IMR-90 (cell line): ENCODE measurements at regions not wholly inside any gene's neighbourhood (a gene's known extent, or its start where the extent isn't known, plus 50 kb on each side); places are given as distances from the start of the nearest gene placed in this dataset.

Experiments used
- ATAC-seq: fragments of 200-7000 bp; cut with Tn5 transposase; 2 replicates; pipeline ENCODE4 v1.9.1; 2020; ENCODE audit warnings: low read depth, mild to moderate bottlenecking, moderate library complexity
- BruUV-seq: library from RNA; stranded (reverse); fragments of 400-500 nt; replicated peaks from 2 replicates; lab custom pipeline; 2021; lab: Mats Ljungman, UMichigan
- CTCF ChIA-PET: fragments of 300-600 bp; formaldehyde crosslinking; extraction: SDS; loops from one replicate; lab custom pipeline; 2021; ENCODE audit warnings: antibody characterized with exemption; lab: Yijun Ruan, JAX
- POLR2A ChIA-PET: fragments of 300-600 bp; sonication (Branson Sonifier 250); formaldehyde crosslinking; loops from one replicate; lab custom pipeline; 2022; ENCODE audit warnings: antibody characterized with exemption; ENCODE audit not compliant: unreplicated experiment; lab: Charles Lee
- DNase-seq: peaks from one replicate; pipeline ENCODE4 v3.0.0; 2013
- H2AFZ ChIP-seq: replicated peaks from 2 replicates; pipeline ENCODE3; 2013; ENCODE audit warnings: low read length, mild to moderate bottlenecking; ENCODE audit not compliant: poor library complexity
- H2AK5ac ChIP-seq: 2 replicates; pipeline ENCODE4 v1.6.1; 2013; ENCODE audit warnings: low read depth, low read length, inconsistent platforms
- H2AK9ac ChIP-seq: replicated peaks from 2 replicates; pipeline ENCODE3; 2013; ENCODE audit warnings: mild to moderate bottlenecking, low read depth, low read length, moderate library complexity; ENCODE audit not compliant: poor library complexity
- H2BK120ac ChIP-seq: 2 replicates; pipeline ENCODE4 v1.6.1; 2013; ENCODE audit warnings: low read depth, low read length, inconsistent platforms
- H2BK15ac ChIP-seq: 3 replicates; pipeline ENCODE4 v1.6.1; 2013; ENCODE audit warnings: low read depth, low read length, inconsistent platforms
- H2BK20ac ChIP-seq: 2 replicates; pipeline ENCODE4 v1.6.1; 2013; ENCODE audit warnings: low read depth, mild to moderate bottlenecking, inconsistent platforms, low read length, moderate library complexity
- H2BK5ac ChIP-seq: 2 replicates; pipeline ENCODE4 v1.6.1; 2013; ENCODE audit warnings: mild to moderate bottlenecking, low read depth, low read length, inconsistent platforms; ENCODE audit not compliant: poor library complexity, severe bottlenecking
- H3K14ac ChIP-seq: replicated peaks from 2 replicates; pipeline ENCODE4 v1.6.1; 2013; ENCODE audit warnings: low read depth, low read length, inconsistent platforms
- H3K18ac ChIP-seq: 2 replicates; pipeline ENCODE4 v1.6.1; 2013; ENCODE audit warnings: low read depth, low read length, control low read depth
- H3K23ac ChIP-seq: 2 replicates; pipeline ENCODE4 v1.6.1; 2013; ENCODE audit warnings: low read depth, low read length, inconsistent platforms
- H3K27ac ChIP-seq: 2 replicates; pipeline ENCODE4 v1.5.1; 2013; ENCODE audit warnings: mild to moderate bottlenecking, control low read depth, low read length; ENCODE audit not compliant: insufficient read depth
- H3K27me3 ChIP-seq: 2 replicates; pipeline ENCODE4 v1.6.1; 2013; ENCODE audit warnings: low read length; ENCODE audit not compliant: control insufficient read depth, insufficient read depth
- H3K36me3 ChIP-seq: 2 replicates; pipeline ENCODE4 v1.6.1; 2013; ENCODE audit warnings: low read length, mixed read lengths; ENCODE audit not compliant: control insufficient read depth, insufficient read depth
- H3K4ac ChIP-seq: 2 replicates; pipeline ENCODE4 v1.6.1; 2013; ENCODE audit warnings: low read depth, low read length, inconsistent platforms
- H3K4me1 ChIP-seq: 2 replicates; pipeline ENCODE4 v1.6.1; 2013; ENCODE audit warnings: low read length, mixed read lengths; ENCODE audit not compliant: control insufficient read depth, insufficient read depth
- H3K4me2 ChIP-seq: 2 replicates; pipeline ENCODE4 v1.6.1; 2013; ENCODE audit warnings: low read depth, mild to moderate bottlenecking, control low read depth, low read length, moderate library complexity
- H3K4me3 ChIP-seq: 2 replicates; pipeline ENCODE4 v1.5.1; 2013; ENCODE audit warnings: low read depth, mild to moderate bottlenecking, control low read depth, low read length, moderate library complexity; ENCODE audit not compliant: insufficient read depth
- H3K56ac ChIP-seq: 2 replicates; pipeline ENCODE4 v1.6.1; 2013; ENCODE audit warnings: low read length, inconsistent platforms; ENCODE audit not compliant: insufficient read depth; ENCODE audit errors: extremely low read depth
- H3K79me1 ChIP-seq, 2 experiments: 2 replicates each; pipeline ENCODE4 v1.6.1; 2013; ENCODE audit warnings: low read length in 2 of 2, inconsistent platforms in 1 of 2, low read depth in 1 of 2
- H3K9ac ChIP-seq: 2 replicates; pipeline ENCODE4 v1.6.1; 2013; ENCODE audit warnings: low read depth, low read length, control low read depth
- H3K9me1 ChIP-seq: 2 replicates; pipeline ENCODE4 v1.6.1; 2013; ENCODE audit warnings: low read length, inconsistent platforms; ENCODE audit not compliant: insufficient read depth
- H3K9me3 ChIP-seq: 2 replicates; pipeline ENCODE4 v1.6.1; 2013; ENCODE audit warnings: low read length; ENCODE audit not compliant: control insufficient read depth, insufficient read depth
- H4K20me1 ChIP-seq: 2 replicates; pipeline ENCODE4 v1.6.1; 2013; ENCODE audit warnings: low read length, inconsistent platforms; ENCODE audit not compliant: insufficient read depth
- H4K5ac ChIP-seq: 2 replicates; pipeline ENCODE4 v1.6.1; 2013; ENCODE audit warnings: mild to moderate bottlenecking, low read depth, low read length, control low read depth
- H4K8ac ChIP-seq, 2 experiments: 2 replicates each; pipeline ENCODE4 v1.6.1; 2013; ENCODE audit warnings: low read depth in 2 of 2, low read length in 2 of 2, control low read depth in 1 of 2, inconsistent platforms in 1 of 2
- H4K91ac ChIP-seq: 2 replicates; pipeline ENCODE4 v1.6.1; 2013; ENCODE audit warnings: low read depth, low read length, inconsistent platforms; ENCODE audit not compliant: insufficient read depth
- BHLHE40 ChIP-seq: fragments of 150-350 bp; IDR thresholded peaks from 2 replicates; pipeline ENCODE4 v1.6.1; 2016; ENCODE audit warnings: mild to moderate bottlenecking, low read depth, low read length
- FOS ChIP-seq: fragments of 150-350 bp; IDR thresholded peaks from 2 replicates; pipeline ENCODE4 v1.6.1; 2016; ENCODE audit warnings: low read depth, low read length
- MAZ ChIP-seq: IDR thresholded peaks from 2 replicates; pipeline ENCODE4 v1.6.1; 2012; ENCODE audit warnings: low read depth, mild to moderate bottlenecking, low read length, improper control_type of control experiment, moderate library complexity, borderline replicate concordance
- WGBS, 2 experiments: methylation state at CpG; one replicate each; pipeline versions ENCODE4 v1.1.5 to v1.1.7; 2013; ENCODE audit warnings: missing lambda C conversion rate in 2 of 2; ENCODE audit not compliant: insufficient read length in 1 of 2; ENCODE audit errors: extremely low coverage in 2 of 2; 5-methylcytosine and 5-hydroxymethylcytosine counted together
- dilution Hi-C: fragments of 300-500 bp; cut with HindIII; formaldehyde crosslinking; loops from one replicate; pipeline ENCODE4 v1.14.3; 2018; ENCODE audit warnings: low sequenced_read_pairs; ENCODE audit not compliant: unreplicated experiment
- in situ Hi-C: fragments of 300-500 bp; cut with MboI; formaldehyde crosslinking; loops from 3 replicates; pipeline ENCODE4 v1.14.3; 2019; ENCODE audit warnings: low sequenced_read_pairs, inconsistent platforms, mixed read lengths
- intact Hi-C: fragments of 100-400 bp; cut with micrococcal nuclease; formaldehyde crosslinking; loops from 2 replicates; pipeline ENCODE4 v1.10.0; 2022
- TF ChIP-seq, protein P1 (sequence below): fragments of 150-350 bp; IDR thresholded peaks from 2 replicates; pipeline ENCODE4 v1.6.1; 2016; ENCODE audit warnings: low read depth, mild to moderate bottlenecking, low read length, moderate library complexity, borderline replicate concordance

DNA sequence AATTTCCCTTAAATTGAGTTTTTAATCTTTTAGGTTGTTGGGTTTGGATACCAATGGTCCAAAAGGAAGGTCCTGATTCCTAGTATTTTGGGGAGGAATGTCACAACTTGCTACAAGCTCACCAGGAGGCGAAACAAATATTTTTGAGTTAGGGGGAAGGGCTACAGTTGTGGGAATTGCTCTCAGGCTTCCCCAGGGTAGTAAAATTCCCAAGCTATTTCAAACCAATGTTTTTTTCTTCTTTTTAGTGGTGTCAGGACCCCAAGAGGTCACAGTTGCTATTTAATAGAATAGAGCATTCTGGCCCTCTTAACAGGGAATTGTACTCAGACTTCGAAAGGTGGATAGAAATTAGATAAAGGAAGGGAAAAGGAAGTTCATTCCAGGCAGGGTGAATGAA, 68.5 kb upstream of the ST3GAL5 start:
- H3K18ac ChIP-seq: no peak overlapping the region
- CTCF ChIA-PET: no interaction called here
- in situ Hi-C loops (no loop called here), intact Hi-C loops (no loop called here), dilution Hi-C loops (no loop called here)
- H4K91ac ChIP-seq: no peak overlapping the region
- no CpG with 5 or more reads among the region's 2 CpGs for WGBS, 2 experiments
- peaks cover 4% of the 10 kb centered on the region; the same call in 1 of the 2 replicates for H3K9me1 ChIP-seq
- no peak overlapping the region for H3K9ac ChIP-seq
- H3K27ac ChIP-seq: no peak overlapping the region
- no peaks in the 10 kb centered on the region; a peak in 1 of 4 replicates for H3K79me1 ChIP-seq
- no peak overlapping the region for H2BK5ac ChIP-seq
- H3K9me3 ChIP-seq: peaks cover 11% of the 10 kb centered on the region
- no peak overlapping the region for H4K5ac ChIP-seq
- H2AK5ac ChIP-seq: no peak overlapping the region
- no peak overlapping the region for H4K8ac ChIP-seq
- POLR2A ChIA-PET: no interaction called here
- no peaks in the 10 kb centered on the region for H4K20me1 ChIP-seq
- H2BK20ac ChIP-seq: no peak overlapping the region
- no peak overlapping the region for H3K4me2 ChIP-seq
- no peak overlapping the region for H2BK15ac ChIP-seq
- H2AK9ac ChIP-seq: no peak overlapping the region
- BruUV-seq: no TSS peak
- no peak overlapping the region for H3K4ac ChIP-seq
- ATAC-seq (no peak), DNase-seq (no peak)
- no peak overlapping the region for H2BK120ac ChIP-seq
- H3K4me3 ChIP-seq: no peak overlapping the region
- no peak overlapping the region for H3K23ac ChIP-seq
- no peak overlapping the region for H3K56ac ChIP-seq
- H3K27me3 ChIP-seq: peaks cover 7% of the 10 kb centered on the region; the same call in 1 of the 2 replicates
- TF ChIP-seq, protein P1, sequence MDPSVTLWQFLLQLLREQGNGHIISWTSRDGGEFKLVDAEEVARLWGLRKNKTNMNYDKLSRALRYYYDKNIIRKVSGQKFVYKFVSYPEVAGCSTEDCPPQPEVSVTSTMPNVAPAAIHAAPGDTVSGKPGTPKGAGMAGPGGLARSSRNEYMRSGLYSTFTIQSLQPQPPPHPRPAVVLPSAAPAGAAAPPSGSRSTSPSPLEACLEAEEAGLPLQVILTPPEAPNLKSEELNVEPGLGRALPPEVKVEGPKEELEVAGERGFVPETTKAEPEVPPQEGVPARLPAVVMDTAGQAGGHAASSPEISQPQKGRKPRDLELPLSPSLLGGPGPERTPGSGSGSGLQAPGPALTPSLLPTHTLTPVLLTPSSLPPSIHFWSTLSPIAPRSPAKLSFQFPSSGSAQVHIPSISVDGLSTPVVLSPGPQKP: no peak
- no peak for TF ChIP-seq BHLHE40
- no peak for TF ChIP-seq FOS
- TF ChIP-seq MAZ: no peak
- H3K14ac ChIP-seq: no peak overlapping the region
- H3K4me1 ChIP-seq: no peaks in the 10 kb centered on the region
- no peaks in the 10 kb centered on the region for H3K36me3 ChIP-seq
- no peak overlapping the region for H2AFZ ChIP-seq
